Esophagus muscularis mucosa (tissue), 4 donors: ENCODE measurements at regions not wholly inside any gene's neighbourhood (a gene's known extent, or its start where the extent isn't known, plus 50 kb on each side); places are given as distances from the start of the nearest gene placed in this dataset.

ENCODE experiments used
- EP300 ChIP-seq: sonication (generic); formaldehyde crosslinking; IDR thresholded peaks from one replicate; pipeline ENCODE4 v1.6.1; 2017; ENCODE audit warnings: antibody characterized with exemption
- POLR2A ChIP-seq: fragments of 450-650 bp; IDR thresholded peaks from one replicate; pipeline ENCODE4 v1.6.1; 2017; ENCODE audit warnings: antibody characterized with exemption, moderate library complexity, mild to moderate bottlenecking, low read depth
- POLR2AphosphoS5 ChIP-seq, 2 donors: sonication (generic); formaldehyde crosslinking; IDR thresholded peaks; one replicate each; pipeline ENCODE4 v1.6.1; 2017; ENCODE audit warnings: antibody characterized with exemption in 2 of 2
- TF ChIP-seq, protein P1 (sequence below), 3 experiments: fragments of 200-600 bp in 2 of 3; fragments of 450-650 bp in 1 of 3; sonication (generic) in 2 of 3; IDR thresholded peaks; one replicate each; pipeline ENCODE4 v1.5.1; 2017 to 2019; ENCODE audit warnings: antibody characterized with exemption in 3 of 3, mild to moderate bottlenecking in 2 of 3, moderate library complexity in 1 of 3

DNA sequence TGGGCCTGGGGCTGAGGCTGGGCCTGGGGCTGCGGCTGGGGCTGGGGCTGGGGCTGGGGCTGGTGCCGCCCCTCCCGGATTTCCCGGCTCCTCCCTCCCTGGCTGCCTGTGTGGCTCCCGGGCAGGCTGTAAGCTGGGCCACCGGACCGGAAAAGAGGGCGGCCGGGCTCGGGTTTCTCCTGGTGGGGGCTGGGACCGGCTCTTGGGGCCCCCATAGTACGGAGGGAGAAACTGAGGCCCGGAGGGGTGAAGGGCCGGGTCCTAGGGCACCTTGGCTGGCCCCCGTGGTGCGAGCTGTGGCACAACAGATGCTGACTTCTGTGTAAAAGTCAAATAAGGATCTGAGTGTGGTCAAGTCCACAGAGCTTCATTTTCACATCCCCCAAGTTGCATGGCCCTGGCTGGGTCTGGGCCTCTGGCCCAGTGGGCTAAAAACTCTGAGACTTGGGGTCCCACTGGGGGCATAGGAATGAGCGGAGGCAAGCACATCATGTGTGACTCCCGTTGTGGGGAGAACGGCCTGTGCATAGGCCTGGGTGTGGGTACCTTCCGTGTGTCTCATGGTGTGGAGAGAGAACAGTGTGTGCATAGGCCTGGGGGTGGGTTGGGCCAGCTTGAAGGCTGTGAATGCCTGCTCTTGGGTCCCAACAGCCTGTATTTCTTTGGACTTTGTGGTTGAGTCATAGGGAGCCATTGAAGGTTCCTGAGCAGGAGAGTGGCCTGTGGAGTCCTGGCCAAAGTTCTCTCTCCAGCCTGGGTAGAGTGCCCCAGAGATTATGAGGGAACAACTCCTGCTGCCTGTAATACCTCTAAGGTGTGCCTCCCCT, 123.9 kb upstream of the CIBAR2 start:
- TF ChIP-seq, protein P1, sequence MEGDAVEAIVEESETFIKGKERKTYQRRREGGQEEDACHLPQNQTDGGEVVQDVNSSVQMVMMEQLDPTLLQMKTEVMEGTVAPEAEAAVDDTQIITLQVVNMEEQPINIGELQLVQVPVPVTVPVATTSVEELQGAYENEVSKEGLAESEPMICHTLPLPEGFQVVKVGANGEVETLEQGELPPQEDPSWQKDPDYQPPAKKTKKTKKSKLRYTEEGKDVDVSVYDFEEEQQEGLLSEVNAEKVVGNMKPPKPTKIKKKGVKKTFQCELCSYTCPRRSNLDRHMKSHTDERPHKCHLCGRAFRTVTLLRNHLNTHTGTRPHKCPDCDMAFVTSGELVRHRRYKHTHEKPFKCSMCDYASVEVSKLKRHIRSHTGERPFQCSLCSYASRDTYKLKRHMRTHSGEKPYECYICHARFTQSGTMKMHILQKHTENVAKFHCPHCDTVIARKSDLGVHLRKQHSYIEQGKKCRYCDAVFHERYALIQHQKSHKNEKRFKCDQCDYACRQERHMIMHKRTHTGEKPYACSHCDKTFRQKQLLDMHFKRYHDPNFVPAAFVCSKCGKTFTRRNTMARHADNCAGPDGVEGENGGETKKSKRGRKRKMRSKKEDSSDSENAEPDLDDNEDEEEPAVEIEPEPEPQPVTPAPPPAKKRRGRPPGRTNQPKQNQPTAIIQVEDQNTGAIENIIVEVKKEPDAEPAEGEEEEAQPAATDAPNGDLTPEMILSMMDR (IDR thresholded peaks at IDR 0.05), result no peak
- TF ChIP-seq EP300 (no peak), POLR2AphosphoS5 (IDR thresholded peaks at IDR 0.05) (no peak), POLR2A (no peak)
